A673 (cell line): ENCODE measurements at regions not wholly inside any gene's neighbourhood (a gene's known extent, or its start where the extent isn't known, plus 50 kb on each side); places are given as distances from the start of the nearest gene placed in this dataset.
"Not testable (repeated sequence)": the region's sequence is repeated elsewhere in the genome, so short reads cannot be mapped to it uniquely, and the experiment has no call there.

ENCODE experiments used
- BruUV-seq: library from RNA; stranded (reverse); fragments of 400-500 nt; replicated peaks from 2 replicates; lab custom pipeline; 2021; lab: Mats Ljungman, UMichigan
- CTCF ChIA-PET: fragments of 300-600 bp; sonication (Branson Sonifier 250); formaldehyde crosslinking; loops from one replicate; lab custom pipeline; 2022; ENCODE audit warnings: antibody characterized with exemption; lab: Charles Lee
- POLR2A ChIA-PET: fragments of 300-600 bp; sonication (Branson Sonifier 250); formaldehyde crosslinking; loops from one replicate; lab custom pipeline; 2022; ENCODE audit warnings: antibody characterized with exemption; ENCODE audit not compliant: low non-redundant PET; lab: Charles Lee
- DNase-seq: peaks from one replicate; pipeline ENCODE4 v3.0.0-alpha.2; 2015; ENCODE audit warnings: low spot score
- H3K27ac ChIP-seq: fragments of 200-600 bp; sonication (generic); 2 replicates; pipeline ENCODE4 v1.5.1; 2016; ENCODE audit warnings: mixed run types, low read depth, mild to moderate bottlenecking, mixed read lengths, antibody characterized with exemption, low read length; ENCODE audit not compliant: poor library complexity, severe bottlenecking
- H3K27me3 ChIP-seq: fragments of 200-600 bp; sonication (generic); replicated peaks from 2 replicates; pipeline ENCODE4 v1.6.1; 2017; ENCODE audit warnings: mixed run types, low read depth, mild to moderate bottlenecking, mixed read lengths, antibody characterized with exemption, low read length; ENCODE audit not compliant: insufficient read depth, poor library complexity
- H3K36me3 ChIP-seq: fragments of 200-600 bp; sonication (generic); 2 replicates; pipeline ENCODE4 v1.6.1; 2016; ENCODE audit warnings: mixed run types, mild to moderate bottlenecking, mixed read lengths, antibody characterized with exemption, low read length; ENCODE audit not compliant: insufficient read depth, poor library complexity, severe bottlenecking
- H3K4me1 ChIP-seq: fragments of 200-600 bp; sonication (generic); 2 replicates; pipeline ENCODE4 v1.6.1; 2017; ENCODE audit warnings: mixed run types, mild to moderate bottlenecking, mixed read lengths, antibody characterized with exemption, low read length; ENCODE audit not compliant: insufficient read depth, poor library complexity, severe bottlenecking
- H3K4me3 ChIP-seq: fragments of 200-600 bp; sonication (generic); 2 replicates; pipeline ENCODE4 v1.5.1; 2016; ENCODE audit warnings: low read depth, mixed run types, mild to moderate bottlenecking, mixed read lengths, low read length; ENCODE audit not compliant: poor library complexity, severe bottlenecking
- H3K9me3 ChIP-seq: fragments of 200-600 bp; sonication (generic); 2 replicates; pipeline ENCODE4 v1.6.1; 2016; ENCODE audit warnings: mixed run types, low read depth, mild to moderate bottlenecking, mixed read lengths, antibody characterized with exemption, low read length; ENCODE audit not compliant: poor library complexity, severe bottlenecking
- intact Hi-C: fragments of 100-400 bp; cut with micrococcal nuclease; formaldehyde crosslinking; loops from one replicate; pipeline ENCODE4 v1.10.0; 2022; ENCODE audit not compliant: unreplicated experiment

GRCh38 chr21:6139862-6140261 is 4381.5 kb upstream of the TPTE start:
- POLR2A ChIA-PET, H3K36me3 ChIP-seq, DNase-seq, H3K27me3 ChIP-seq, H3K9me3 ChIP-seq, H3K4me3 ChIP-seq, H3K4me1 ChIP-seq, intact Hi-C loops, BruUV-seq, CTCF ChIA-PET, H3K27ac ChIP-seq: not testable (repeated sequence)

- H3K4me1 ChIP-seq, H3K9me3 ChIP-seq, H3K27me3 ChIP-seq, H3K27ac ChIP-seq, H3K4me3 ChIP-seq, H3K36me3 ChIP-seq, intact Hi-C loops, CTCF ChIA-PET, POLR2A ChIA-PET, BruUV-seq, DNase-seq: not testable (repeated sequence)
These were observed 4380.8 kb upstream of the TPTE start for GRCh38 chr21:6140467-6141137.

GRCh38 chr21:6141138-6141474 is 4380.3 kb upstream of the TPTE start:
- intact Hi-C loops, H3K27me3 ChIP-seq, BruUV-seq, POLR2A ChIA-PET, CTCF ChIA-PET, H3K36me3 ChIP-seq, H3K27ac ChIP-seq, H3K9me3 ChIP-seq, H3K4me3 ChIP-seq, DNase-seq, H3K4me1 ChIP-seq: not testable (repeated sequence)

GRCh38 chr21:6153154-6153553 is 4368.2 kb upstream of the TPTE start:
- intact Hi-C loops, H3K4me1 ChIP-seq, H3K36me3 ChIP-seq, POLR2A ChIA-PET, CTCF ChIA-PET, DNase-seq, H3K9me3 ChIP-seq, H3K27me3 ChIP-seq, BruUV-seq, H3K4me3 ChIP-seq, H3K27ac ChIP-seq: not testable (repeated sequence)

- H3K4me1 ChIP-seq, DNase-seq, H3K27me3 ChIP-seq, intact Hi-C loops, H3K9me3 ChIP-seq, H3K4me3 ChIP-seq, H3K36me3 ChIP-seq, BruUV-seq, H3K27ac ChIP-seq, POLR2A ChIA-PET, CTCF ChIA-PET: not testable (repeated sequence)
These were observed 4366.7 kb upstream of the TPTE start for GRCh38 chr21:6154524-6155320.

GRCh38 chr21:6156712-6157389 is 4364.5 kb upstream of the TPTE start:
- H3K9me3 ChIP-seq, CTCF ChIA-PET, H3K4me3 ChIP-seq, H3K36me3 ChIP-seq, DNase-seq, H3K4me1 ChIP-seq, BruUV-seq, H3K27me3 ChIP-seq, POLR2A ChIA-PET, H3K27ac ChIP-seq, intact Hi-C loops: not testable (repeated sequence)

GRCh38 chr21:6157515-6157914 is 4363.9 kb upstream of the TPTE start:
- H3K4me3 ChIP-seq, H3K27me3 ChIP-seq, CTCF ChIA-PET, POLR2A ChIA-PET, DNase-seq, H3K9me3 ChIP-seq, H3K4me1 ChIP-seq, H3K36me3 ChIP-seq, intact Hi-C loops, BruUV-seq, H3K27ac ChIP-seq: not testable (repeated sequence)
